ENCODE measurements at regions not wholly inside any gene's neighbourhood (a gene's known extent, or its start where the extent isn't known, plus 50 kb on each side); places are given as distances from the start of the nearest gene placed in this dataset.

DNA sequence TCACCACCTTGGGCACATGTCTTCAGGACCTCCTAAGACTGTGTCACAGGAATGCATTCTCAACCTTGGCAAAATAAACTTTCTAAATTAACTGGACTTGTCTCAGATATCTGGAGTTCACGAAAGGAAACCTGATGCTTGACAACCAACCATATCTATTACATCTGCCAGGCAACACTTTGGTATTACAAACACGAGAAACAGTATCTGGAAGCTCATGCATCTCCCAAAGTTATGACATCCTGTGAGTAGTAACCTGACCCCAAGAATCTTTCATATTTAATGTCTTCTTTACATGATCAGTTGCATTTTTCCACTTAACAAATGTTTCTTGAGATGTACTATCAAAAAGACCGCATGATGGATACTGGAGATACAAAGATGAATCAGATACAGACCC is 465.3 kb upstream of the AGTR1 start:
- no peak for DNase-seq

DNA sequence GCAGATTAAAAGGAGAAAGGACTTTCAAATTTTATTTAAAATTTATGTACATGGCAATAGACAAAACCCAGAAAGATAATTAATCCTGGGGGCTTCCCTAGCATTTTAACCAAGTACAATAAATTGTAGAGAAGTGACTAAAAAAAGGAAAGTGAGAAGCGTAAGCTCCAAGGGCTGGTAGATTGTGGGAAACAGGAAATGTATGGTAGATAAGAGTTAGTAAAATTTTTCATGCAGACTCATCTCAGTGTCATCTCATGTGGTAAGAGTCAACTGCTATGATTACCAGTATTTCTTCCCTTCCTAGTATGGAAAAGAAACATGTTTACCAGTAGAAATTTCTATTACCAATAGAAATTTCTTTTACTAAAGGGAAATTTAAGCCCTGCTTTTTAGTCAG is 464.3 kb upstream of the AGTR1 start:
- no peak for DNase-seq

DNA sequence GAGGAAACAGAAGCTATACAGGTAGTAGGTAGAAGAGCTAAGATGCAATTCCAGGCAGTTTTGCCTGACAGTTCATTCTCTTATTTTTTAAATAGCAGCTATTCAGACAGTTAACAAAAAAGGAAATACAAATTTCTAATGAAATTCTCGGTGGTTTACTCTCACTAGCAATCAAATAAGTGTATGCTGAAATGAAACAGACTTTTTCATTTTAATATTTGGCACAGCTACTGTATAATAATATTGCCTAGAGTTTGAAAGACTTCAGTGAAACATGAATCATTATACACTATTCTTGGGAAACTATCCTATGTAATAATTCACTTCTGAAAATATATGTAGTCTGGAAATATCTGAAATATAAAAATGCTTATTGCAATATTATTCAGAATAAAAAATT is 463.2 kb upstream of the AGTR1 start:
- no peak for DNase-seq

DNA sequence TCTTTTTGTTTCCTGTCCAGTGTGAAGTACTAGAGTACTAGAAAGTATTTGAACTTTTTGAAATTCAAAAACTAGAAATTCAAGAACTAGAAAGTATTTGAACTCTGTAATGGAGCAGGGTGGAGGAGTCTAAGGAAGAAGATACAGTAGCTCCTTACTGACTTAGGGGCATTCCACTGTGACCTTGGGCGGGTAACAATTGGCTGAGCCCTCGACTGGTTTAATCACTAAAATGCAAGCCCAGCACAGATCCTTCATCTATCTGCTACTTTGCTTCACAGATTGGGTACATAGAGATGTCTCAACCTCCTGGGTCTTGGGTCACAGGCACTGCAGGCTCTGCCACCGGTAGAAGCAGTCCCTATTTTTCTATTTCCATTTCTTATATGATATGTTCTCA is 462.1 kb upstream of the AGTR1 start:
- no peak for DNase-seq

DNA sequence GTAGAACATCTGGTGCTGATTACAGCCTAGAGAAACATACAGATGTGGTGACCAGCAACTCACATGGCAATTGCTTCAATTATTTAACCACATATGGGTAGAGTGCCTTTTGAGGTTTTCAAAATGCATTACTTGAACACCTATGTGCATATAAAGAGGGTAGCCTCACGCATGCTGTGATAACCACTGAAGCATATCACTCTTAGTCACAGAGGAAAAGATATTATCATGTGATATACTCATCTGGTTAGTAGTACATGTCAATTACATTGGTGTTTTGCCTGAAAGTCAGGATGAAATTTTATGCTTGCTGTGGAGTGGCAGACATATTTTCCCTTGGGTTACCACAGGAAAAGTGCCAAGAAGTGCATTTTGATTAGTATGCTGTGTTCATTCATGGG is 459.3 kb upstream of the AGTR1 start:
- no peak for DNase-seq

DNA sequence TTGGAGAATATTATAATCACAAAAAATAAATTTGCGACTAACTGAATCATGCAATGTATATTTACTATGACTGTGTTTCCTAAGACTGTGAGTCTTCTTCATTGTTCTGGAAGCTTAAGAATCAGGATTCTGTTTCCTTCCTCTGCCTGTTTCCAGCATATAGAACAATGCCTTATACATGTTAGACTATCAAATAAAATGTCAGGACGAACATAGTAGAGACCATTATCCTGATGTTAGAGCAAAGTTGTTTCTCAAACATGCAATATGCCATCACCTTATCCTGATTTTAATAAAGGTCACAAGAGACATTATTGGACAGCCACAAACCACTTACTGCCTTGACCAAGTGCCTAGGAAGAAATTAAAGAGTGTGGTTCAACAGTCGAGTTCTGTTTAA is 457.4 kb upstream of the AGTR1 start:
- no peak for DNase-seq

DNA sequence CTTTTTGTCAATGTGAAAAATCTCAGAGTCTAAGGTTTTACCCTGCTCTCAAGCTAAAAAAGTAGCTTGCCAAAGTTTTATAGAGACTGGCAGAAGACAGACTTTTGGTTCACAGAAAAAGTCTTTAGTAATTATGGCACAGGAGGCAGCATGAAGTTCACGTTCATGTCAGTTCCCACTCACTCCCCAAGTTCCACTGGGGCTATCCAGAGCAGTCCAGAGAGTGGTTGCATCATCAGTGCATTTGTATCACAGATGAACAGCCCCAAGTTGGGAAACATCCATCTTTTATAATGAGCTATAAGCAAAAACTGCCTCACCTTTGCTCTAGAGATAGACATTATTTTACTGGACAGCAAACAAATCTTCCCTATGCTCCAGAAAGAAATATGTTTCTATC is 454.1 kb upstream of the AGTR1 start:
- no peak for DNase-seq

DNA sequence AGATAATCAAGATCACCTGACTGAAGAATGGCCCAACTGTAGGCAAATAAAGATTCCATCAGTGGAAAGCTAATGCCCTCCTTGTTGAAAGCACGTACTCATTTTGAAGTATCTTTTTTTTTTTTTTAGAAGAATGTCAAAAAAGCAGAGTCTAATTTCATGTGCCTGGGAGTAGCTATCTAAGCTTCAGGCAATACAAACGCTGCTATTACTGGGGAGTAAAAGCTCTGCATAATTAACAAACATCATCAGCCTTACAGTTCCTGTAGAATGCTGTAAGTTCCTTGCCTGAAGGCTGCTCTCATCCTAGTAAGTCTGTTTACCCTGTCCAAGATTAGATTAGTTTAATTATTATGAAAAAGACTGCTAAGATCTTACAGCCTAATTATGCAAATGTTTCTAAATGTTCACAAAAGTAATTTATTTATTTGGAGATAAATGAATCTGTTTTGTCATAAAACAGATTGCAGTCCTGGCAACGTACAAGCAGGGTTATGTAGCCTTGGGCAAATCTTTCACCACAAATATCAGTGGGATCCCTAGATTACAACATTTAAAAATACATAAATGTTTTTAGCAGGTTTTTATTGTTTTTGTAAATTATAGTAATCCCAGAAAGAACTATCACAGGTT is 451.3 kb upstream of the AGTR1 start:
- no peak for DNase-seq

DNA sequence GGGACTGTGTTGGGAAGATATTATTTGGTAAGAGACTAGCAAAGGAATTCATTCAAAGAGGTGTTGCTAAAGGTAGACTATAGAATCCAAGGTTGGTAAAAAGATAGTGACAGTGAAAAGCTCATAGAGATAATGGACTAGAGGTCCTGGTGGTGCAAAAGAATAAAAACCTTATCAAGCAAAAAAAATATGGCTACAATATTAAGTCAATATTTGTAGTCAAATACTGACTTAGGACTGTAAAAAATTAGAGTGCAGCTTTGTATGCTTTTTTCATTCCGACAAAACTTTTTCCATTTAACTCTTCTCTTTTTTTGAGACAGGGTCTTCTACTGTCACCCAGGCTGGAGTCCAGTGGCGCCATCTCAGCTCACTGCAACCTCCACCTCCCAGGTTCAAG is 444.0 kb upstream of the AGTR1 start:
- DNase-seq = no peak

DNA sequence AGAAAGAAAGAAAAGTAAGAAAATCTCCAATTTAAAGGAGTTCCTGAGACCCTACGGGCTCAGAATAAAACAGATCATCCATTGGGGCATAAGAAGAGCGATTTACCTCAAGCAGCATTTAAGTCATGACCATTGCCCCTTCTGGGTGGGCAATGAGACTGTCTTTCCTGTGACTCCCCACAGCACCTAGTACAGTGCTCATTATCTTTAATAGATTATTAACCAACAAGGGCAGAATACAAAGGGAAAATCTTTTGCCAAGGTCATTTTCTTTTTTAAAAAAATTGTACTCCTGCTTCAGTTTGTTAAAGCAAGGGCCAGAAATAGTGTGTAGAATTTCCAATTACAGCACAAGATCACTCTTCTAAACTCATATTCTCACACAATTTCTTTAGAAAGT is 443.3 kb upstream of the AGTR1 start:
- no peak for DNase-seq

DNA sequence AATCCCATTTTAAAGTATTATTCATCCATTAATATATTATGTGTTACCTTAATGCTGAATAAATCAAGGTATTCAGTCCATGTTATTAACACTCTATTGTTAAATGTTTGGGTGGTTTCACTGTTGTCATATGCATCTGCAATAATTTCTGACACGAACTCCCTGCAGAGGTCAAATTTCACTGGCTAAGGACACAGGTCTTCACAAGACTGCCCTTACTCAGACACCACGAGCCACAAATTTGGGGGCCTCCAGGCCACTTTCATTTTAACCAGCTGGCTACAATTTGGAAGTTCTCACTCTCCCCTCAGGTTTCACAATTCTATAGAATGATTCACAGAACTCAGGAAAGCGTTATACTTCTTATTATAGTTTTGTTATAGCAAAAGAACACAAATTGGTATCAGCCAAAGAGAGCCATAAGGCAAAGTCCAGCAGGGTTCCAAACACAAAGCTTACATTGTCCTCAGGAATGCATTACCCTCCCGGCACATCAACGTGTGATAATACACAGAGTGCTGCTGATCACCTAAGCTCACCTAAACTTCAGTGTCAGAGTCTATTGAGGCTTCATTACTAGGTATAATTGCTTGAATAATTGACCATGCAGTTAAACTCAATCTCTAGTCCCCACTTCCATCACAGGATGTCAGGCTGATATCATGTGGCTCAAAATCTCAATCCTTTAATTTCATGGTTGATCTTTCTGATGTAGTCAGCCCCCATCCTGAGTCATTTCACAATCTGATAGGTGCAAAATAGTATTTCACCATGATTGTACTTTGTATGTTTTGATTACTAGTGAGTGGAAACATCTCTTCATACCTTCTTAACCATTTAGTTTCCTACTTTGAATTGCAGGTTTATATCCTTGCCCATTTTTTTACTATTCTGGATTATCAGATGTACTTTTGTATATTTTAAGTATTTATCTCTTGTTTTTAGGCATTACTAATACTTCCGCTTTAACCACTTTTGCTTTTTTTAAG is 441.4 kb upstream of the AGTR1 start:
- no peak for DNase-seq

DNA sequence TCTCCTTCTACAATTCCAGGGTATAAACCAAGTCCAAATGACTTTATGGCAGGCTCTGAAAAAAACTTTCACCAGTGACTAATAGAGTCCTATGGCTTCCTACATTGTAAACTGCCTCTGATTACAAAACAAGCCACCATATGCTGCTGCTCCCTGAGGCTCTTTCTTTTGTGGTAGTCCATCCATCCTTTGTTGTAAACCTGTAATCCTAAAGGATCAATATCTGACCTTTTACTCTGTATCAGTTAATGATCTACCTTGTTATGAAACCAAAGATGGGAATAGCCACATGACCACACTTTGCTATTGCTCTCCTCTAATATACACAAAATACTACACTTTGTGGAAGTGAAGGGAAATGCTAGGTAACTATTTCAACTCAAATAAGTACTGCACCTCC is 434.7 kb upstream of the AGTR1 start:
- no peak for DNase-seq

DNA sequence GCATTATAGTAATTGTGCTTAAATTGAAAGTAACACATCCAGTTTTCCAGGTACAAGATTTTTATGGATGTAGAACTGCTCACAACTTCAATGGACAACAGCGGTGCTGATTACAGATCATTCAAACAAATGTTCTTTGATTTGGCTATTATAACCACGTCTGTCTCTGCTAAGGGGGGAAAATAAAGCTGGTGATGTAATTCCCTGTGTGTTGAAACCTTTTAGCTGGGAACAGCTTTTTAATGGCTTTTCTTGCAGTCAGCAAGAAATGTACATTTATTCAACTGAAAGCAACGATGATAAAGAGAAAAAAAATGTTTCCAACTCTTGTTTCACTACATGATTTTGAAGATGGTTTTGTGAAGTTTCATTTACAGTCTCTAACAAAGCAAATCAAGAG is 431.9 kb upstream of the AGTR1 start:
- DNase-seq = no peak

DNA sequence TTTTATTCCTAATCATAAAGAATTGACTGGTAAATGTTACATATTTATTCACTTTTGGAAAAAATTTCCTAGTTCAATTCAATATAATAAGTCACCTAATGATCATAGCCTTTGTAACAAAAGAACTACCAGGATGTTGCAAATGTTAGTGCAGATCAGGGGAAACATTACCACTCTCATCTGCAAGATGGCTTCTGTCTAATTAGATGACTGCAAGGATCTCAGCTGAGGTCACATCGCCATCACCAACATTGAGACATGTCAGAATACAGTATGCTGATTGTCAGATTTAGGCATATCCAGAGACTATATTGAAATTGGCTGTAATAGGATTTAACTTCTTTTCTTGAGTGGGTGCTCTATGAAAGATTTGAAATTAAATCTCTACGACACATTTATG is 431.4 kb upstream of the AGTR1 start:
- no peak for DNase-seq

DNA sequence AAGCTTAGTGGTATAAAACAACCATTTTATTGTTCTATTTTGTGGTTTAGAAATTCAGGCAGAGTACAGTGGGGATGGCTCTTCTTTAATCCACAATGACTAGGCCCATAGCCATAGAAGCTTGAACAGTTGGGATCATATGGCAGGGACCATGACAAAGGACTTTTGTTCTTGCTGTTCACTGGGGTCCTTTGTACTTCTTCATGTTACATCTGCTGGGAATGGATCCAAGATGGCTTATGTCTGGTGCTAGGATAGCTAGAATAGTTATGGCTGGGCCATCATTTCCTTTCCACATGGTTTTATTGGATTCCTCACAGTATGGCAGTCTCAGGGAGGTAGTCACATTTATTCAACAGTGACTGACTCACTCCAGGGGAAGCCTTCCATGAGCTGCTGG is 427.9 kb upstream of the AGTR1 start:
- DNase-seq = no peak

DNA sequence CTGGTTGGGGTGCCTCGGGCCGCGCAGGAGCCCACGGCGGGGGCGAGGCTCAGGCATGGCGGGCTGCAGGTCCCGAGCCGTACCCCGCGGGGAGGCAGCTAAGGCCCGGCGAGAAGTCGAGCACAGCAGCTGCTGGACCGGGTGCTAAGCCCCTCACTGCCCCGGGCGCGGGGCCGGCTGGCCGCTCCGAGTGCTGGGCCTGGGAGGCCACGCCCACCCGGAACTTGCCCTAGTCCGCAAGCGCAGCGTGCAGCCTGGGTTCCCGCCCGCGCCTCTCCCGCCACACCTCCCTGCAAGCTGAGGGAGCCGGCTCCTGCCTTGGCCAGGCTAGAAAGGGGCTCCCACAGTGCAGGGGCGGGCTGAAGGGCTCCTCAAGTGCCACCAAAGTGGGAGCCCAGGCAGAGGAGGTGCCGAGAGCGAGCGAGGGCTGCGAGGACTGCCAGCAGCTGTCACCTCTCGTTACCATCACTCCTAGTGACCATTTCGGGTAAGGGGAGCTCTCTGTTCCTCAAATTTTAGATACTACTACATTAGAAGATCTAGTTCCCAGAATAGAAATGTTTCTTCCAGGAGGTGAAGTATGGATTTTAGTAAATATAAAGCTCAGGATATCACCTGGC is 417.0 kb upstream of the AGTR1 start:
- no peak for DNase-seq

DNA sequence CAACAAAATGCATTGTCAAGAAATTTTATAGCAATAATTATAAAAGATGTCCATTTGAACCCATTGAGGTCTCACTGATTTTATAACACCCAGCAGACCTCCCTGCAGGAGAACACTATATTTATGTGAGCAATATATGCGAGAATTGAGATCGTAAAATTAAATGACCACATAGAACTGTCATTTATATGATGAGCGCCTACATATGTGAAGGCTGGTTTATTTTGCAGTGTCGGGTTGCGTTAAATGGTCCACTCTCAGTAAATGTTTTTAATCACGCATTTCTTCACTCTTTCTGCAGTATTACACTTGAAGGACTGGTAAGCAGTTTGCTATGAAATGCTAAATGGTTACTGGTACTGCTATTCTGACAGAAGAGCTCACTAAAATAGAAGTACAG is 408.5 kb upstream of the AGTR1 start:
- no peak for DNase-seq

DNA sequence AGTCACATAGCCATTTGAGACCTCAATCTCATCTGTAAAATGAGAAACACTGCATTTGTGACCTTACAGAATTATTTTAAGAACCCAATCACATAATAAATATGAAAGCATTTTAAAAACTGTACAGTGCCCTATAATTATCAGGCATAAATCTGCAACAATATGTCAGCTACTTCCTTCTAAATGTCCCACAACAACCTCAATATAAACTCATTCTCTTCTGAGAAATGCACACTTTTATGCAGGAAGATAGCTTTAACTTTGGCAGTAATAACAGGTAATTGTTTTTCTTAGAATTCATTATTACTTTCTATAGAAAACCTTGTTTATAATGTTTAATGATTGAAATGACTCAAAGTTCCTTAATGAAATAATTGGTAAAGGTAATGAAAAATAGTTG is 400.7 kb upstream of the AGTR1 start:
- no peak for DNase-seq

DNA sequence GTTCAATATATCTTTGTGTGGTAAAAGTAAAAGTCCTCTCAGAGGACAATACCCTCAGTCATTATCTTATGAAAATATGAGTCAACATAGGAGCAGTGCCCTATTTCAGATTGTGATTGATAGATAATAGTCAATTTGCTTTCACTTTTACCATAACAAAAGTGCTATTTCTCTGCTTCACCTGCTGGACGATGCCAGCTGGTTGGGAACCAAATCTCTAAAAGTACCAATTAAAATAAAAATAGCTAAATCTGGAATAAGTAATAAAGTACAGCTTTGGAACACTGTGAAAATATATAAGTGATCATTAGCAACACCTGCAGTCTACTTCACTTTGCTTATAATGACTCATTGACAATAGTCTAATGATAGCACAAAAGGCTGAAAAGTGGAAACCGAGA is 390.3 kb upstream of the AGTR1 start:
- no peak for DNase-seq

DNA sequence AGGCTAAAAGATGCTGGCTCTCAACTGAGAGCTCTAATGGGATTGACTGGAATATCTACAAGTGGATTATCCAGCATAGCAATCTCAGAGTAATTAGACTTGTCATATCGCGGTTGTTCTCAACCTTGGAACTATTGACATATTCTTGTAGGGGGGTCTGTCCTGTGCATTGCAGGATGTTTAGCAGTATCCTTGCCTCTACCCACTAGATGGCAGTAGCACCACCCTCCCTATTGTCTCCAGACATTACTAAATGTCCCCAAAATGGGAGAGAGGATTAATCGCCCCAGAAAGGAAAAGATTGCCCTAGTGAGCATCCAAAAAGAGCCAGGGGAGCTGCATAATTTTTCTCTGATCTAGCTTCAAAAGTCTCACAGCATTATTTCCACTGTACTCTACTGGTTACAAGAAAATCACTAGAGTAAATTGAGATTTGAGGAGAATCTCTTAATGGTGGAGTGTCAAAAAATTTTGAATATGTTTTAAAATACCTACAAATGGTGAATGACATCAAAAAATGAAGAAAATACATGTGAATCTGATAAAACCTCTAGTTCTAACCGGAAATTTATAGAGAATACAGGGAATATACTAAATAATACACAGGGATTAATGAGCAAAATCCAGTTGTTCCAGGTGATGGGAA is 388.2 kb upstream of the AGTR1 start:
- DNase-seq = peak; percentile 44 to 58

DNA sequence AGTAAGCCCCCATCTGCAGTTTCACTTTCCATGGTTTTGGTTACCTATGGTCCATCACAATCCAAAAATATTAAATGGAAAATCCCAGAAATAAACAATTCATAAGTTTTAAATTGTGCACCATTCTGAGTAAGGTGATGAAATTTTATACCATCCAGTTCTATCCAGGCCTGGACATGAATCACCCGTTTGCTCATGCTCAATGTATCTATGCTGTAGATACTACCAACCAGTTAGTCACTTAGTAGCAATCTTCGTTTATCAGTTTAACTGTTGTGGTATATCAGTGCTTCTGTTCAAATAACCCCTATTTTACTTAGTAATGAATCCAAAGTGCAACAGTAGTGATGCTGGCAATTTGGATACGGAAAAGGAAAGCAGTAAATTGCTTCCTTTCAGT is 381.9 kb upstream of the AGTR1 start:
- no peak for DNase-seq

DNA sequence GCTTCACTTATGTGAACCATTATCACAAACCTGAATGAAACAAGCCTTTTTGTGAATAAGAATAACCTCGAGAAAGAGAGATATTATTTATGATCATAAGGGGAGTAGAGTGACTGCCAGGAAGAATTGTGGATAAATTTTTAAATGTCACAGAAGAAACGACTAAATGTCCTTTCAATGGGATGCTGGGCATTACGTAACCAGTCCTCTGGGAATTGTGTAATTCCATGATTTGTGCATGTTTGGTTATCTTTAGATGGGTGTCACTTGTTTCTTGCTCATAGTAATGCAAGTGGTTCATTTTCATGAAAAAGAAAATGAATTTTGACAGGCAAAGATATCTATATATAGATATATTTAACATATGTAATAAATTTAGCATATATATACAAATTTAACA is 379.5 kb upstream of the AGTR1 start:
- DNase-seq = no peak

DNA sequence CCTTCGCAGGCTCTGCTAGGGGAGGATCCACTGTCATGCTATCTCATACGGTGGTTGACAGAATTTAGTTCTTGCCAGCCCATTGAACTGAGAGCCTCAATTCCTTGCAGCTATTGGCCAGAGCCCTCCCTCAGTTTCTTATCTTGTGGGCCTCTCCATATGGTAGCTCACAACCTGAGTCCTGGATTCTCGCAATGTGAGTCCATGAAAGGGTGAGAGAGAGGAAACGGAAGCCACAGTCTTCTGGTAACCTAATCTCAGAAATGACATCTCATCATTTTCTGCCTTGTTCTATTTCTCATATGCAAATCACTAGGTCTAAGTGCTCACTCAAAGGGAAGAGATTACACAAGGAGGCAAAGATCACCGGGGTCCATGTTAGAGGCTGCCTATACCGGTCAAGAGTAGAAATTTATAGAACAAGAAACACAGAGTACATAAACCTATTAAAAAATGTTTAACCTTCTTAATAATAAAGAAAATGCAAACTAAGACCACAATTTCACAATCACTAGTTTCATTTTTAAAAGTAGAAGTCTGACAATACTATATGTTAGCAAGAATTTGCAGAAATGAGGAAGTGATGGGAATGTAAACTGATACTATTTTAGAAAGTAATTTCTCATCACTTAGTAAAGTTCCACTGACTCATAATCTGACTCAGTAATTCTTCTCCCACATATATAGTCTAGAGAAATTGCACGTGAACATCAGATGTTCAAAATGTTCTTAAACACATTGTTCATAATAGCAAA is 378.4 kb upstream of the AGTR1 start:
- peak; percentile 56 to 91 for DNase-seq

All from inflammatory macrophage (primary cell).